ENCODE measurements at regions not wholly inside any gene's neighbourhood (a gene's known extent, or its start where the extent isn't known, plus 50 kb on each side); places are given as distances from the start of the nearest gene placed in this dataset.

- DNase-seq = peak; percentile 72
Measured at GRCh38 chr4:169810325-169811323, 52.9 kb upstream of the HPF1 start.

- no peak for DNase-seq
Measured at GRCh38 chr4:169807934-169808509, 50.3 kb upstream of the HPF1 start.
